HG03342 (cell line): ENCODE measurements at regions not wholly inside any gene's neighbourhood (a gene's known extent, or its start where the extent isn't known, plus 50 kb on each side); places are given as distances from the start of the nearest gene placed in this dataset.

ENCODE experiments used
- ATAC-seq: cut with Tn5 transposase; IDR thresholded peaks from one replicate; pipeline ENCODE4 v1.9.1; 2021; ENCODE audit warnings: mild to moderate bottlenecking, moderate library complexity; ENCODE audit not compliant: unreplicated experiment

DNA sequence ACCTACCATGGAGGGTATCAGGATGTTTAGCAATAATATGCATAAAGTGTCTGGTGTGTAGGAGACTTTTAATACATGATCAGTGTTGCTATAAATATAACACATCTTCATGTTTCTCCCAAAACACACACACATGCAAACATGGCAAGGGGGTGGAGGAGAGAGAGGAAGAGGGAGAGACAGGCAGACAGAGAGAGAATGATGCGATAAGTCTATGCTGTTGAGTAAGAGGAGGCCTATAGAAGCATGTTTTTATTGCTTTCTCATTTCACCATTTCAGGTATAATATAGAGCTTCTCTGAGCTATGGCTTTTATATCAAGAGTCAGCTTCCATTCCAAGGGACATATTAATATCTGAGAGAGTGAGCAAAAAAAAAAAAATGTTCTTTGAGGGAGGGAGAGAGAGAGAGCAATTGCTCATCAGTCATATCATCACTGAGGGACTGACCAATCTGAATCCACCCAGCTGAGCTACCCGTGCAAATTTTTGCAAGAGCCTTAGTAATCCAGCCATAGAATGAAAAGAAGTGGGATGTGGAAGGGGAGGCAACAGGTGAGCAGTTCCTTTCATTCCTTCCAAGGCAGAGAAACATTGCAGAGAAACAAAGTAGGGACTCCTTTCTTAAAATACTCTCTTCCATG is 54.8 kb upstream of the RASSF8 start:
- no peak for ATAC-seq

DNA sequence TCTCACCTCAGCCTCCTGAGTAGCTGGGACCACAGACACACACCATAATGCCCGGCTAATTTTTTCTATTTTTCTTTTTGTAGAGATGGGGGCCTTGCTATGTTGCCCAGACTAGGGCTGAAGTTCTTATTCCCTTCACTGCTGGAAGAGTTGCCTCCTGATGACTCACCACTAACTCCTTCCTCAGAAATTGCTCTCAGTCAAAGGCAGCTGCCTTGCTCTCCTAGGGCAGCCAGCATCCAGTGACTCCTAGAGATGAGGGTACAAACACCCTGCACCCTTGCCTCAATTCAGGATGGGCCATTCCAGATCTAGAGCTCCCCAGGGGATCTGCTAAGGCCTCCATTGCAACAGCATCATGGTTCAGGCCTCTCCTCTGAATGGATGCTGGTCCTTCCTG is 54.0 kb upstream of the RASSF8 start:
- no peak for ATAC-seq

DNA sequence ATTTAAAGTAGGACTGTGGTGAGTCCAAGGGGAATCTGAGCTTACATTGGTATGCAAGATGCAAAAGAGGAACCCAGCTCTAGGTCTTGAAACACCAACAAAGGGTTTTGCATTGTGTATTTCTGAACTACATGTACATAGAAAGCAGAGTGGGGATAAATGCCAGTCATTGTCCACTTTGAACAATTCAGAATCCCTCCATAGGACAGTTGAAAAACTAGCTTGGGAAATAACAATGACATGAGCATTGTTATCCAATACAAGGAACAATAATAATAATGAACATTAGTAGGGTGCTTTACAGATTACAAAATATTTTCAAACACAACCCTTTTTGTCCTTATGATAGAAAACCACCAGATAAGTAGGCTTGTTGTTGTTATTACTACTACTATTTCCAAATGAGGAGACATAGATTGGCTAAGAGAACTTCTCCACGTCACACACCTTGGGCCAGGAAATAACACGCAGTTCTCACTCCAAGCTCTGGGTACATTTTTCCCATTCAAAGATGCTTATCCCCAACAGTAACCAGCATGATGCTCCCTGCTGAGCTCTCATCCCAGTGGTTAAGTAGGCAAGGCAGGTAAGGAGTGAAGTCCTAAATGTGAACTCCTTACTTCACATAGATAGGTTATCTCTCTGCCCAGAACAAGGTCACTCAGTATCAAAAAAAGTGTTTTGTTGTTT is 51.7 kb upstream of the RASSF8 start:
- no peak for ATAC-seq
